ENCODE measurements at regions not wholly inside any gene's neighbourhood (a gene's known extent, or its start where the extent isn't known, plus 50 kb on each side); places are given as distances from the start of the nearest gene placed in this dataset.

DNA sequence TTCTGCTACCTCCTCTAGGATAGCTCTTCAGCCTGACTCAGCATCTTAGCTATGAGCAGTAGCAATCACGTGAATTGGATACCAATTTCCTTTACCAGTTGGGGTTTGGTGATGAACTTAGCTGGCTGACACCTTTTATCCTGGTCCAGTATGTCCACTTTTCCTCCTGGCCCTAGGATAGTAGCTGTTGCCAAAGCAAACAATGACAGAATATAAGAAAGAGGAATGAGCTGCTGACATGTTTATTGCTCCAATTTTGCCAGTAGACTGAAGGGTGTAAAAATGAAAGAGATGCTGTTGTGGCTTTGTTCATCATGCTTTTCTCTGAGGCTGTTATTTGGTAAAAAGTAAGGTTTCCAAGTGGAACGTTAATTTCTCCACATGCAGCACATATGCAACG, 168.3 kb upstream of the JAG1 start:
- Histone ChIP-seq H4K20me1 (ENCODE audit: control insufficient read depth, insufficient read depth) (no peaks in the 10 kb centered on the region), H3K4me1 (ENCODE audit: control insufficient read depth, insufficient read depth, low read length) (no peaks in the 10 kb centered on the region), H3K4me2 (ENCODE audit: control insufficient read depth, insufficient read depth) (no peak overlapping the region), H3K36me3 (ENCODE audit: control insufficient read depth in 2 of 2, insufficient read depth in 2 of 2, low read length in 1 of 2) (no peaks in the 10 kb centered on the region), H3K9ac (ENCODE audit: control insufficient read depth, insufficient read depth, low read length) (no peak overlapping the region), H3K27me3 (replicated peaks in 1 of 2; ENCODE audit: control insufficient read depth in 2 of 2, insufficient read depth in 2 of 2, low read length in 1 of 2) (no peaks in the 10 kb centered on the region), H3K27ac (ENCODE audit: control insufficient read depth, insufficient read depth) (no peak overlapping the region), H3K9me3 (replicated peaks; ENCODE audit: control insufficient read depth, insufficient read depth, low read length) (no peaks in the 10 kb centered on the region; the same call in 2 of the 3 replicates), H3K79me2 (ENCODE audit: control insufficient read depth, insufficient read depth, low read length) (no peaks in the 10 kb centered on the region), H2AFZ (ENCODE audit: control insufficient read depth, low read depth, low read length) (no peak overlapping the region), H3K4me3 (no peak overlapping the region)
- in situ Hi-C loops (cut with MboI), result no loop called here
- no TSS peak for BruUV-seq (replicated peaks)
- CTCF ChIA-PET, result no interaction called here
- WGBS (ENCODE audit: insufficient coverage, insufficient replicate concordance, low lambda C conversion rate, missing lambda C conversion rate), result 34% methylated on average over 3 of the region's 3 CpGs
- SMC1A ChIA-PET (ENCODE audit: uncharacterized antibody, unreplicated experiment), result interaction anchor here (0.9 to 1.0 kb wide), 2 partner anchors 11 to 123 kb away, joined by 3 read pairs; no protein-coding TSS in a partner anchor
- DNase-seq (ENCODE audit: low read depth, low spot score), result no peak
- no peak for ATAC-seq
- POLR2A ChIA-PET, result interaction anchor here (0.6 kb wide), 1 partner anchor 311 kb away, joined by 3 read pairs; no protein-coding TSS in a partner anchor
- RAD21 ChIA-PET (ENCODE audit: unreplicated experiment), result no interaction called here
- intact Hi-C loops (cut with micrococcal nuclease; ENCODE audit: unreplicated experiment), result loop anchor here (10.0 kb wide), 1 partner anchor 63 kb away; no protein-coding TSS in a partner anchor
- no peak for FAIRE-seq
- TF ChIP-seq RAD21 (IDR thresholded peaks at IDR 0.05; ENCODE audit: insufficient read depth, low read depth, low read length) (no peak), NFYA (IDR thresholded peaks at IDR 0.05; ENCODE audit: borderline replicate concordance, low read depth, low read length) (no peak), YY1 (IDR thresholded peaks at IDR 0.05; ENCODE audit: low read depth, low read length) (no peak), TBL1XR1 (IDR thresholded peaks at IDR 0.05; ENCODE audit: low read depth, low read length) (no peak), USF1 (IDR thresholded peaks at IDR 0.05; ENCODE audit: borderline replicate concordance, extremely low read length, insufficient read depth, low read depth, low read length) (no peak), E2F8 (IDR thresholded peaks at IDR 0.05; ENCODE audit: low read depth, partially characterized antibody) (no peak), NR2F1 (conservative IDR thresholded peaks at IDR 0.05) (no peak), MYC (IDR thresholded peaks at IDR 0.05; ENCODE audit: insufficient read depth, insufficient read length, insufficient replicate concordance, low read length, severe bottlenecking) (no peak), ZNF384 (IDR thresholded peaks at IDR 0.05; ENCODE audit: borderline replicate concordance, low read depth, low read length) (no peak), CREB1 (IDR thresholded peaks at IDR 0.05; ENCODE audit: low read depth) (no peak), TARDBP (IDR thresholded peaks at IDR 0.05; ENCODE audit: borderline replicate concordance) (no peak), BCL3 (IDR thresholded peaks at IDR 0.05; ENCODE audit: borderline replicate concordance, insufficient read depth, low read depth, low read length, poor library complexity, severe bottlenecking) (no peak), MEF2A (IDR thresholded peaks at IDR 0.05; ENCODE audit: insufficient read depth, low read depth, low read length) (no peak)
- TF ChIP-seq, protein P1, sequence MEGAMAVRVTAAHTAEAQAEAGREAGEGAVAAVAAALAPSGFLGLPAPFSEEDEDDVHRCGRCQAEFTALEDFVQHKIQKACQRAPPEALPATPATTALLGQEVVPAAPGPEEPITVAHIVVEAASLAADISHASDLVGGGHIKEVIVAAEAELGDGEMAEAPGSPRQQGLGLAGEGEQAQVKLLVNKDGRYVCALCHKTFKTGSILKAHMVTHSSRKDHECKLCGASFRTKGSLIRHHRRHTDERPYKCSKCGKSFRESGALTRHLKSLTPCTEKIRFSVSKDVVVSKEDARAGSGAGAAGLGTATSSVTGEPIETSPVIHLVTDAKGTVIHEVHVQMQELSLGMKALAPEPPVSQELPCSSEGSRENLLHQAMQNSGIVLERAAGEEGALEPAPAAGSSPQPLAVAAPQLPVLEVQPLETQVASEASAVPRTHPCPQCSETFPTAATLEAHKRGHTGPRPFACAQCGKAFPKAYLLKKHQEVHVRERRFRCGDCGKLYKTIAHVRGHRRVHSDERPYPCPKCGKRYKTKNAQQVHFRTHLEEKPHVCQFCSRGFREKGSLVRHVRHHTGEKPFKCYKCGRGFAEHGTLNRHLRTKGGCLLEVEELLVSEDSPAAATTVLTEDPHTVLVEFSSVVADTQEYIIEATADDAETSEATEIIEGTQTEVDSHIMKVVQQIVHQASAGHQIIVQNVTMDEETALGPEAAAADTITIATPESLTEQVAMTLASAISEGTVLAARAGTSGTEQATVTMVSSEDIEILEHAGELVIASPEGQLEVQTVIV (IDR thresholded peaks at IDR 0.05; ENCODE audit: borderline replicate concordance, partially characterized antibody), result no peak
- TF ChIP-seq, protein P2, sequence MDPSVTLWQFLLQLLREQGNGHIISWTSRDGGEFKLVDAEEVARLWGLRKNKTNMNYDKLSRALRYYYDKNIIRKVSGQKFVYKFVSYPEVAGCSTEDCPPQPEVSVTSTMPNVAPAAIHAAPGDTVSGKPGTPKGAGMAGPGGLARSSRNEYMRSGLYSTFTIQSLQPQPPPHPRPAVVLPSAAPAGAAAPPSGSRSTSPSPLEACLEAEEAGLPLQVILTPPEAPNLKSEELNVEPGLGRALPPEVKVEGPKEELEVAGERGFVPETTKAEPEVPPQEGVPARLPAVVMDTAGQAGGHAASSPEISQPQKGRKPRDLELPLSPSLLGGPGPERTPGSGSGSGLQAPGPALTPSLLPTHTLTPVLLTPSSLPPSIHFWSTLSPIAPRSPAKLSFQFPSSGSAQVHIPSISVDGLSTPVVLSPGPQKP (IDR thresholded peaks at IDR 0.05; ENCODE audit: low read depth, low read length), result no peak

Measured in GM12878 (cell line).